ENCODE measurements at regions not wholly inside any gene's neighbourhood (a gene's known extent, or its start where the extent isn't known, plus 50 kb on each side); places are given as distances from the start of the nearest gene placed in this dataset.

- POLR2A ChIA-PET (ENCODE audit: unreplicated experiment), result no interaction called here
- H3K4me3 ChIP-seq (ENCODE audit: insufficient read depth, low read depth, low read length), result no peak overlapping the region
- DNase-seq (peak; percentile 11), ATAC-seq (ENCODE audit: low read depth) (no peak)
- 0 out of 2 replicates have a peak, but pooled peaks cover 2% of the 10 kb centered on the region for H3K9me1 ChIP-seq (ENCODE audit: insufficient read depth, low read length)
- H3K18ac ChIP-seq (ENCODE audit: low read depth, low read length), result no peak overlapping the region
- H2AFZ ChIP-seq (replicated peaks; ENCODE audit: low read length, poor library complexity), result no peak overlapping the region
- no CpG with 5 or more reads among the region's 3 CpGs for WGBS, 2 experiments (ENCODE audit: extremely low coverage in 2 of 2, insufficient read length in 1 of 2)
- no peak overlapping the region for H2BK15ac ChIP-seq (ENCODE audit: low read depth, low read length)
- BruUV-seq (replicated peaks), result no TSS peak
- no peak overlapping the region for H2BK120ac ChIP-seq (ENCODE audit: low read depth, low read length)
- no peak overlapping the region for H3K9ac ChIP-seq (ENCODE audit: low read depth, low read length)
- H3K23ac ChIP-seq (ENCODE audit: low read depth, low read length), result no peak overlapping the region
- in situ Hi-C loops (cut with MboI; ENCODE audit: low sequenced_read_pairs), result no loop called here
- H3K27me3 ChIP-seq (ENCODE audit: control insufficient read depth, insufficient read depth, low read length), result no peaks in the 10 kb centered on the region
- CTCF ChIA-PET, result no interaction called here
- H3K4ac ChIP-seq (ENCODE audit: low read depth, low read length), result 0 out of 2 replicates have a peak overlapping the region, but pooled peaks have one; percentile 3
- H3K36me3 ChIP-seq (ENCODE audit: control insufficient read depth, insufficient read depth, low read length), result no peaks in the 10 kb centered on the region
- no peak overlapping the region for H3K27ac ChIP-seq (ENCODE audit: insufficient read depth, low read length)
- no peak overlapping the region for H2BK5ac ChIP-seq (ENCODE audit: low read depth, low read length, poor library complexity, severe bottlenecking)
- no peak overlapping the region for H3K56ac ChIP-seq (ENCODE audit: extremely low read depth, insufficient read depth, low read length)
- H2BK20ac ChIP-seq (ENCODE audit: low read depth, low read length), result no peak overlapping the region
- no peak overlapping the region for H4K8ac ChIP-seq (ENCODE audit: low read depth in 2 of 2, low read length in 2 of 2)
- no peak overlapping the region for H4K5ac ChIP-seq (ENCODE audit: low read depth, low read length)
- no peak overlapping the region for H4K91ac ChIP-seq (ENCODE audit: insufficient read depth, low read depth, low read length)
- TF ChIP-seq FOS (IDR thresholded peaks at IDR 0.05; ENCODE audit: low read depth, low read length) (no peak), MXI1 (IDR thresholded peaks at IDR 0.05; ENCODE audit: borderline replicate concordance, low read depth, low read length) (no peak), NFE2L2 (IDR thresholded peaks at IDR 0.05; ENCODE audit: low read depth, low read length) (no peak)
- H2AK9ac ChIP-seq (replicated peaks; ENCODE audit: low read depth, low read length, poor library complexity), result no peak overlapping the region
- no peaks in the 10 kb centered on the region for H4K20me1 ChIP-seq (ENCODE audit: insufficient read depth, low read length)
- no peak overlapping the region for H3K4me2 ChIP-seq (ENCODE audit: low read depth, low read length)
- dilution Hi-C loops (cut with HindIII; ENCODE audit: low sequenced_read_pairs, unreplicated experiment), result no loop called here
- peaks cover 1% of the 10 kb centered on the region for H3K9me3 ChIP-seq (ENCODE audit: control insufficient read depth, insufficient read depth, low read length)
- no peak overlapping the region for H2AK5ac ChIP-seq (ENCODE audit: low read depth, low read length)
- H3K4me1 ChIP-seq (ENCODE audit: control insufficient read depth, insufficient read depth, low read length), result peaks cover 13% of the 10 kb centered on the region
- no peak overlapping the region for H3K14ac ChIP-seq (replicated peaks; ENCODE audit: low read depth, low read length)
- no peaks in the 10 kb centered on the region for H3K79me1 ChIP-seq (ENCODE audit: low read depth in 1 of 2, low read length in 2 of 2)
- intact Hi-C loops (cut with micrococcal nuclease), result no loop called here
Observed at GRCh38 chr9:629146-629545, 212.4 kb upstream of the DMRT1 start.

Data from IMR-90 (cell line).